DMS53 treated with DMSO at 0.1 percent for 48 hours (cell line): ENCODE measurements at regions not wholly inside any gene's neighbourhood (a gene's known extent, or its start where the extent isn't known, plus 50 kb on each side); places are given as distances from the start of the nearest gene placed in this dataset.

Source experiments
- DNase-seq: peaks from one replicate; lab custom pipeline; 2025; ENCODE audit not compliant: unreplicated experiment; lab: John Stamatoyannopoulos, UW

DNA sequence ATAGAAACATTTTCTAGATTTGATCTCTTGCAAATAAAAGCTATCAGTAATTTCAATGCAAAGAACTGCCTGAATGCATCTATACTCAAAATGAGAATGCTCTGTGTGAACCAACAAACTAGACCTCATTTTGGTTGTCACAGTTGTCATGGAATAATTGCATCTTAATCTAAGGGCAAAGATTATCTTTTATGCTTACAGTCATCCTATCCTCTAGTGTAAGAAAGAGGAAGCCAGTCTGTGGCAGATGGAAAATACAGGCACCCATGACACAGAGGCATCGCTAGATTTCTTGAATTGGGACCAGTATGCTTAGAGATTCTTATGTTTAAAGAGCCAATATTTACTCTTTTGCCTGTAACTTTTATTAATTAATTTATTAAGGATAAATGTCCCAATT, 95.0 kb downstream of the MACIR start:
- no peak for DNase-seq

GRCh38 chr5:103347716-103348423, 89.3 kb downstream of the MACIR start:
- DNase-seq: peak; percentile 8

- DNase-seq: no peak
These were observed 87.7 kb downstream of the MACIR start for GRCh38 chr5:103346162-103346748.

DNA sequence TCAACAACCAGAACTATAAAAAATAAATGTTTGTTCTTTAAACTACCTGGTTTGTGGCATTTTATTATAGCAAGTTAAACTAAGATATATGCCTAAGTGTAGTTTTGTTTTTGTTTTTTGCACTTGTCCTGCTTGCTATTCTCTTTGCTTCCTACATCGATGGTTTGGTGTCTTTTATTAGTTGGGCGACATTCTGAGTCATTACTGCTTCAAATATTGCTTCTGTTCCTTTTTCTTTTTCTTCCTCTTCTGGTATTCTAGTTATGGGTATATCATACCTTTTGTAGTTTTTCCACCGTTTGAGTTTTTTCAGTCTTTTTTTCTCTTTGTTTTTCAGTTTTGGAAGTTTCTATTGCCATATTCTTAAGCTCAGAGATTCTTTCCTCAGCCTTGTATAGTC, 86.9 kb downstream of the MACIR start:
- no peak for DNase-seq

DNA sequence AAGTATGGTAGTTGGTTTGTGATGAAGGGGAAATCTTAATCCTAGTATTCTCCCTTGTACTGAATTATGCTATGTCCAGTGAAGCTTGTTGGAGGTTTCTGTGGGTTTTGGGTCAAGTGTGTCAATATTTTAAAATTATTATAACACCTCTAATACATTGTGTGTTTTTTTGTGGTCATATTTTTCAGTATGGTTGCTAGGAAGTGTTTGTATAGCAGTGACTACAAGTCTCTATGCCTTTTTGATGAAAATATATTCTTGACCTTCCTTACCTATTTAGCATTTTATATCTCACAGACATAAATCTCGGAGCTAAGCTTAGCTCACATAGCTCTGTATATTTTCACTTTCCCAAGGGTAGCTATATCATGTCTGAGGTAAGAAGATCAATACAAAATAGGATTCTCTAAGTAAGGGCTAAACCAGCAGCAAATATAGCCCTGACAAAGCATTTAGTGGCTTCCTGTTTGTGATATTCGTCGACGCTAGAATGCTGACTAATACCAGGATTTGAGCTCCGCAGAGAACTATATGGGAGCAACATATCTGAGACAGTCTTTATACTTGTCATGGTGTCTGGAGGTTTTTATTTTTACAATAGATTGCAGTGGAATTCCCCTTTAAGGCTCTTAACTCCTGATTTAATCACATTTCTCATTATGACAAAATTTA, 82.3 kb downstream of the MACIR start:
- no peak for DNase-seq

DNA sequence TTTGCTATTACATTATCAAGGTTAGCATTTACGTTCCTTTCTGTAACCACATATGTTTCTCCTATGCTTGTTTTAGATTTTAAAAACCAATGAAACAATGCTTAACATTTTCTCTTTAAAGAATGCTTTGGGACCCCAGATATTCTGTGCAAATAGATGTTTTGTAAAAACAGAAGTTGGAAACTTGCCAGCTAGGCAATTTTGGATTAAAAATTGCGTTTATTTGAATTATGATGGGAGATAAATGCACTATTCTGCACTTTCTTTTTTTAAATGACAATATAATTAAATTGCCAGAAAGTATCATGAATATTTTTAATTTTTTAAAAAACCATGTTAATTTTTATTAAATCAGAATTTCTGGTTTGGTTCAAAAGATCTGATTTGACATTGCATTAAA, 81.6 kb downstream of the MACIR start:
- no peak for DNase-seq

- no peak for DNase-seq
These were observed 78.4 kb downstream of the MACIR start for GRCh38 chr5:103336941-103337340.

GRCh38 chr5:103333376-103333775, 74.8 kb downstream of the MACIR start:
- no peak for DNase-seq

DNA sequence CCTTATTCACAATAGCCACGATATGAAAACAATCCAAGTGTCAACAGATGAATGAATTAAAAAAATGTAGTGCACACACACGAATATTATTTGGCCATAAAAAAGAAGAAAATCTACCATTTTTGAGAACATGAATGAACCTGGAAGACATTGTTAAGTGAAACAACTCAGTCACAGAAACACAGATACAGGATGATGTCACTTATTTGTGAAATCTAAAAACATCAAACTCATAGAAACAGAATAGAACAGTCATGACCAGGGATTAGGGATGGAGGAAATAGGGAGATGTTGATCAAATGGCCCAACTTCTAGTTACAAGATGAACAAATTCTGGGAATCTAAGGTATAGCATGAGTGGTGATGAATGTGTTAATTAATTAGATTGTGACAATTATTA, 72.3 kb downstream of the MACIR start:
- no peak for DNase-seq
